Chondrocyte (in vitro differentiated cells): ENCODE measurements at regions not wholly inside any gene's neighbourhood (a gene's known extent, or its start where the extent isn't known, plus 50 kb on each side); places are given as distances from the start of the nearest gene placed in this dataset.

ENCODE experiments used
- DNase-seq: peaks from one replicate; pipeline ENCODE4 v3.0.0; 2021; ENCODE audit warnings: mixed read lengths, low spot score
- H3K27ac Mint-ChIP-seq: one replicate; pipeline ENCODE4 v1.8.0; 2021; ENCODE audit warnings: mild to moderate bottlenecking, moderate library complexity, mixed read lengths; ENCODE audit not compliant: unreplicated experiment
- H3K27me3 Mint-ChIP-seq: 2 replicates; pipeline ENCODE4 v1.8.0; 2021; ENCODE audit warnings: low read depth, mixed read lengths
- H3K36me3 Mint-ChIP-seq: 2 replicates; pipeline ENCODE4 v1.8.0; 2021; ENCODE audit warnings: low read depth, mixed read lengths
- H3K4me1 Mint-ChIP-seq: 2 replicates; pipeline ENCODE4 v1.8.0; 2021; ENCODE audit warnings: low read depth, mild to moderate bottlenecking, mixed read lengths
- H3K4me3 Mint-ChIP-seq: one replicate; pipeline ENCODE4 v1.8.0; 2021; ENCODE audit warnings: mild to moderate bottlenecking, moderate library complexity, mixed read lengths; ENCODE audit not compliant: unreplicated experiment
- H3K9me3 Mint-ChIP-seq: 2 replicates; pipeline ENCODE4 v1.8.0; 2021; ENCODE audit warnings: low read depth, mixed read lengths
- CTCF ChIP-seq: fragments of 200-600 bp; sonication (generic); IDR thresholded peaks from 2 replicates; pipeline ENCODE4 v1.5.0; 2021; ENCODE audit warnings: antibody characterized with exemption, mild to moderate bottlenecking, moderate library complexity

DNA sequence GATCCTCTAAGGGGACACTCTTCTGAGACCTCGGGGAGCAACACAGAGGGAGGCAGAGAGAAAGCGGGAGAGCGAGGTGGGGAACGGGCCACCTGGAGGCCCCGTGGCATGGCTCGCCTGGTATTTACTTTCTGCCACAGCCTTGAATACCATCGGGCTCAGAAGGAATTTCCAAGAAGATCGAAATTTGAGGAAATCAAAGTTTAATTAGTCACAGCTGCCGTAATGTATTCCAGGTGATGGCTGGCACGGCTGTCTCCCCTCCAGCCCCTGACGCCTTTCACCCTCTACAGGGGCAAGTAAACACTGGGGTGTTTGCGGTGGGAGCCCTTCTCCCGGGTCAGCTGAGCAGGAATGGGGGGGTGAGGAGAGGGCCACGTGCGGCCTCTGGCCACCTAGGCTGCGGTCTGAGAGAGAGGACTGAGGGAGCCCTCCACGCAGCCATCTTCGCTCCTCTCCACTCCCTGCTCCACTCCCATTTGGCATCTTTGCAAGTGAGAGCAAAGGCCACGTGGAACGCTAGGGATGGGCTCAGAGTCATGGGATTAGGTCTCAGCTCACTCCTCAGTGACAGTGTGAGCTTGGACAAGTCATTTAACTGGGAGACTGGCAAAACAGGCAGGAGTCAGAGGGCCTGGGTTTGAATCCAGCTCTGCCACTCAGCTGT is 125.2 kb downstream of the SYF2 start:
- DNase-seq: no peak
- Mint-ChIP-seq H3K27me3 (peaks cover 28% of the 10 kb centered on the region), H3K4me3 (no peak overlapping the region), H3K36me3 (peaks cover 3% of the 10 kb centered on the region), H3K9me3 (peaks cover 8% of the 10 kb centered on the region), H3K27ac (no peak overlapping the region), H3K4me1 (no peaks in the 10 kb centered on the region)
- TF ChIP-seq CTCF: no peak

DNA sequence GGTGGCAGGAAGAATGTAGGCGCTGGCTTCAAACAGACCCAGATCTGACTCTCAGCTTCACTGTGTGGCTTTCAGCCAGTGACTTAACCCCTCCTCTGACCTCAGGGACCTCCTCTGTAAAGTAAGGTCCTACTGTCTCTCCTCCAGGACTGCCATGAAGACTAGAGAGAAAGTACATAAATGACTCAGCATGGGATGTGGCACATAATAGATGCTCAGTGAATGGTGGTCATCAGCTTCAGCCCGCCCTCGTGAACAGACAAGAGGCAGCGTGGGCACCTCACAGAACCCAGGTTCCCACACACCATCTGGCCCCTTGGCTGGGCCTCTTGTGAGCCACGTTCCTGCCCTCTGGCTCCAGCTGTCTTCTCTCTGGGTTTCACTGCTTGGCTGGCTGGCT is 126.0 kb downstream of the SYF2 start:
- no peak overlapping the region for H3K27ac Mint-ChIP-seq
- H3K9me3 Mint-ChIP-seq: peaks cover 8% of the 10 kb centered on the region
- H3K36me3 Mint-ChIP-seq: peaks cover 3% of the 10 kb centered on the region
- H3K4me3 Mint-ChIP-seq: no peak overlapping the region
- DNase-seq: no peak
- H3K4me1 Mint-ChIP-seq: peaks cover 3% of the 10 kb centered on the region
- H3K27me3 Mint-ChIP-seq: peaks cover 27% of the 10 kb centered on the region
- TF ChIP-seq CTCF: no peak

DNA sequence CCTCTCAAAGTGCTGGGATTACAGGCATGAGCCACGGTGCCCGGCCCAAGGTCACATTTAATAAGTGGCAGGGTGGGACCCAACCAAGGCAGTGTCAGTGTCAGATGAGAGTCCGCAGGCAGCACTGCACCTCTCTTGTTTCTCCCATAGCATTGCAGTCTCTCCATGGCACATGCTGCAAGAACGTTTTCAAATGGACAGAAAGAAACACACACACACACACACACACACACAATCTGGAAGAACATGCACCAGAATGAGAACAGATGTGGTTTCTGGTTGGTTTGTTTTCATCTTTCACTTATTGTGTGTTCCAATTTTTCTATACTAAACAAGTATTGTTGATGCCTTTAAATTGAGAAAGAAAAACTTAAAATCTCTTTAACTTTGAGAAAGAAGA is 126.5 kb downstream of the SYF2 start:
- H3K4me1 Mint-ChIP-seq: peaks cover 4% of the 10 kb centered on the region
- H3K27me3 Mint-ChIP-seq: peaks cover 27% of the 10 kb centered on the region
- TF ChIP-seq CTCF: no peak
- no peak overlapping the region for H3K4me3 Mint-ChIP-seq
- DNase-seq: no peak
- H3K9me3 Mint-ChIP-seq: peaks cover 8% of the 10 kb centered on the region
- H3K27ac Mint-ChIP-seq: no peak overlapping the region
- peaks cover 3% of the 10 kb centered on the region for H3K36me3 Mint-ChIP-seq

DNA sequence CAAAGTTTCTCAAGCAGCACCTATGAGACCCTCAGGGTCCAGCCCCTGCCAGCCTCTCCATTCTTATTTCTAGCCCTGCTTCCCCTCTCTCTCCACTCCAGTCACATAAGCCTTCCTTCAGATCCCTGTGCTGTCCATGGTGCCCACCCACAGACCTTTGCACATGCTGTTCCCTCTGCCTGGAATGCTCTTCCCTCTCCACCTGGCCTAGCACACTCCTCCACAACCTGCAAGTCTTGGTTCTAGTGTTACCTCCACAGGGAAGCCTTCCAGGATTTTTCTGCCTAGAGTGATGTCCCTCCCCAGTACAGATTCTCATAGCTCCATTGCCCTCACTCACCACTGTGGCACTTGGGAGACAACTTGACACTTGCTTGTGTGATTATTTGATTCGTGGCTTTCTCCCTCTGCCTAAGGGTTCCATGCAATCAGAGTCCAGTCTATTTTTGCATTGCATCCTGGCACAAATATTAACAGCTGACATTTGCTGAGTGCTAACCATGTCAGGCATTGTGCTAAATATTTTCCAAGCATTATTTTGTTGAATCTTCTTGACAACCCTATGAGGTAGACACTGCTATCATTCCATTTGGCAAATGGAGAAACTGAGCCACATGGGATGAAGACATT is 127.3 kb downstream of the SYF2 start:
- Mint-ChIP-seq H3K4me1 (peaks cover 4% of the 10 kb centered on the region), H3K36me3 (peaks cover 3% of the 10 kb centered on the region), H3K9me3 (peaks cover 8% of the 10 kb centered on the region), H3K27ac (no peak overlapping the region), H3K27me3 (peaks cover 27% of the 10 kb centered on the region), H3K4me3 (no peak overlapping the region)
- TF ChIP-seq CTCF: no peak
- no peak for DNase-seq

GRCh38 chr1:25103164-25103795 is 129.0 kb downstream of the SYF2 start:
- H3K27ac Mint-ChIP-seq: no peak overlapping the region
- no peak for TF ChIP-seq CTCF
- H3K4me3 Mint-ChIP-seq: no peak overlapping the region
- no peak for DNase-seq
- H3K9me3 Mint-ChIP-seq: no peaks in the 10 kb centered on the region
- H3K36me3 Mint-ChIP-seq: no peaks in the 10 kb centered on the region
- H3K4me1 Mint-ChIP-seq: peaks cover 4% of the 10 kb centered on the region
- H3K27me3 Mint-ChIP-seq: peaks cover 36% of the 10 kb centered on the region
